ENCODE measurements at regions not wholly inside any gene's neighbourhood (a gene's known extent, or its start where the extent isn't known, plus 50 kb on each side); places are given as distances from the start of the nearest gene placed in this dataset.

DNA sequence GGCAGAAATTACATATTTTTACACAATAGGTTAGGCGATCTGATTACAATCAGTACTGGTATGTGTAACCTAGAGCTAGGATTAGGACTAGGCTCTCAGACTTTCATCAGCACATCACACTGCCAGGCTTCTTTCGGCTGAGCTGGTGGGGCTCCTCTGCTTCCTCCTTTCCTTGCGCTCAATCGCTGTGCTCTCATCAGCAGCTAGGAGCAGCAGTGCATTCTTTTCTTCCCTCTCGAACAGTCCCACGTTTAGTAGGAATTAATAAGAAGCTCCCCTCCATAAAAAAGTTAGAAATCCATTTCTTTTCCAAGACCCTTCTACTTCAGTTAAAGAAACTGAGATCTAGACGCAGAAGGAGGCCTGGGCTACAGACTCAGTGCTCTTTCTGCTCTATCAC is 350.4 kb downstream of the SPRY1 start:
- DNase-seq (ENCODE audit: low read depth), result no peak

- no peak for DNase-seq (ENCODE audit: low read depth)
Observed at GRCh38 chr4:123748806-123749205, 352.2 kb downstream of the SPRY1 start.

- DNase-seq (ENCODE audit: low read depth), result no peak
Observed at GRCh38 chr4:123749383-123749782, 352.8 kb downstream of the SPRY1 start.

- DNase-seq (ENCODE audit: low read depth), result no peak
Observed at GRCh38 chr4:123750044-123750443, 353.4 kb downstream of the SPRY1 start.

DNA sequence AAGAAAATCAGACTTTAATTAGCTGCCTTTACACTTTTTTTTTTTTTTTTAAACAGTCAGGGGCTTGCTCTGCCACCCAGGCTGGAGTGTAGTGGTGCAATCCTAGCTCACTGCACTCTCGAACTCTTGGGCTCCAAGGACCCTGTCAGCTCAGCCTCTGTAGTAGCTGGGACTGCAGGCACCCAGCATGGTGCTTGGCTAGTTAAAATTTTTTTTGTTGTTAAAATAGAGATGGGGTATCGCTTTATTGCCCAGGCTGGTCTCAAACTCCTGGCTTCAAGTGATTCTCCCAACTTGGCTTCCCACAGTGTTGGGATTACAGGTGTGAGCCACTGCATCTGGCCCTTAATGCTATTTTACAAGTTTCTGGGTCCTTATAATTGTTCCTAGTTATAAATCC is 359.1 kb downstream of the SPRY1 start:
- no peak for DNase-seq (ENCODE audit: low read depth)

DNA sequence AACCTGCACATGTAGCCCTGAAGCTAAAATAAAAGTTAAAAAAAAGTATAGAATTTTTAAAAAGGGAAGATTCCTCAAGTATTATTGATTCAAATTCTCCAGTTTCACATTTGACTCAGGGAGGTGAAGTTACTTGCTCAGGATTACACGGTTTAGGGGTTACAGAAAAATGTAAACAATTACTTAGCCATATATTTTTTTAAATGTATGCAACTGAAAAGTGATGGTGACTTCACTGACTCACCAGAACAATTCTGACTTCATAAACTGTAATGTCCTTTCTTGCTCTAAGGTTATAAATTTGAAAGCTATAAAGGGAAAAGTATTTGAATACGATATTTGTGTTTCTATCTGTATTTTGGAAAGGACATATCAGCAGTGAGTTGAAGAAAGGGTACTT is 371.2 kb downstream of the SPRY1 start:
- DNase-seq (ENCODE audit: low read depth), result no peak

DNA sequence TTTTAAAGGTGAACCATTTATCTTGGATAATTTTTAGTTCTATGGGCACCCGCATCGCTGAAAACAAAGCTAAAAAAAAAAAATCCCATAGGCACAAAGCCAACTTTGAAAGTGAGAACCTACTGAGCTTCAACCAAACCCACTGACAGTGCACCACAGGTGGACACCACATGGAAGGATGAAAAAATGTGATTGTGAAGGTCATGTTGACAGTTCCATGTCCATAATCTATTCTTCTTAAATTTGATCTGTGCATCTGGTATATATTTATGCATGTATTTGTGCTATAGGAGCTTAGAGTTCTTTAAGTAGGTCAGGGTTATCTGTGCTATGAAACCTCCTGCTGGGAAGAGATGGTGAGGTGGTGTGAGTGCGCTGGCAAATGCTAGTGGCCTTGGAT is 374.3 kb downstream of the SPRY1 start:
- DNase-seq (ENCODE audit: low read depth), result no peak

GRCh38 chr4:123776267-123776666 is 379.7 kb downstream of the SPRY1 start:
- DNase-seq (ENCODE audit: low read depth), result no peak

DNA sequence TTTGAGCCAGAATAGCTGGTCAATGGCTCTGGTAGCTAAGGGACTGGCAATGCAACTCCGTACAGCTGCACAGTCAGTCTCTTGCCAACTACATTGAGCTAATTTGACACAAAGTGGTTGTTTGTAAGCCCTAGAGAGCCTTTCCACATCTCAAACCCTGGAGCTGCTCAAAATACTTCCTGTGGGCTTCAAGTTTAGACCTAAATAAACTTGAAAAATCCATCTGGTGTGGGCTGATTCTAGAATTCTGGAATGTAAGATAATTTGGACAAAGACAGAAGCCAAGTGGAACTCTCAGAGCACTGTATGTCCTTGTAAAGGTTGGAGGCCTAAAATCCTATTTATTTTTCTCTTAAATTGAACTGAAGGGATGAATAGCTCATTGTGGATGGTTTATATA is 380.8 kb downstream of the SPRY1 start:
- DNase-seq (ENCODE audit: low read depth), result no peak

DNA sequence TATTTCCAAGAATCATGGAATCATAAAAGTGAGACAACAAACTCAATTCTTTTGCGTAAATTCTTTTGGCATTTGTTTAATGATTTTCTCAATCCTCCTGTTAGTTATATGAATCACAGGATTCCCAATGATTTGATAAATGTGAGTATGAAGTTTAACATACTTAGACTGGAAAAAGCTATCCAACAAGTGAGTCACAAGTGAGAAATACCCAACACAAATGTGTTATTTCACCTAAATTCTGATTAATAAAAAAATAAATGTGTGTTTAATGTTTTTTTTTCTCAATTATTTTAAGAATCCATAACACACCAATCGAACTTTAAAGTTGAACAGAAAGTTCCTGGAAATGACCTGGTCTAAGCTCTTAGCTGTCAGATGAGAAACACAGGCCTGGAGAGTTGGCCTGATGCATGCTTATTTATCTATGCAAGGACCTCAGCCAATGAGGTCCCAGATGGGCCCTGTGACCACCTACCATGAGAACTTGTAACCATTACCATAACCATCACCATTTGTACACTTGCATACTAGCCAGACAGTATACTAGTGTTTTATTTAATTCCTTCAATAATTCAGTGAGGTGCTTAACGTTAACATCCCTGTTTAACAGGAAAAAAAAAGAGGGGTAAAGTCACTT is 386.7 kb downstream of the SPRY1 start:
- no peak for DNase-seq (ENCODE audit: low read depth)

- DNase-seq (ENCODE audit: low read depth), result no peak
Observed at GRCh38 chr4:123783921-123784320, 387.3 kb downstream of the SPRY1 start.

DNA sequence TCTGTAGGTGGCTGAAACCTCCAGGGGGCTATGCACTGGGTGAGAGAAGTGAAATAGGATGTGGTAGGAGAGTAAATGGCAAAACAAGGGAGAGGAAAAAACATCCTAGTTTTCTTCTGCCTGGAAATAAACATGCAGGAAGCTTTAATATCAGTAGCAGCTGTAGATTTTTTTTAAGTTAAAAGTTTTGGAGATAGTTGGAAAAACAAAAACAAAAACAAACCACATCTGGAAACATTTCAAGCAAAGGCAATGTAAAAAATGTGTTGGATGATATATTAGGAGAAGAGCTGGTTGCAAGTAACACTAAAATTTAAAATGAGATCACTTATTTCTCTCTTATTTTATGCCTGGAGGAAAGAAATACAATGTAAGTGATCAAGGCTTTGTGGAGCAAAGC is 388.0 kb downstream of the SPRY1 start:
- no peak for DNase-seq (ENCODE audit: low read depth)

DNA sequence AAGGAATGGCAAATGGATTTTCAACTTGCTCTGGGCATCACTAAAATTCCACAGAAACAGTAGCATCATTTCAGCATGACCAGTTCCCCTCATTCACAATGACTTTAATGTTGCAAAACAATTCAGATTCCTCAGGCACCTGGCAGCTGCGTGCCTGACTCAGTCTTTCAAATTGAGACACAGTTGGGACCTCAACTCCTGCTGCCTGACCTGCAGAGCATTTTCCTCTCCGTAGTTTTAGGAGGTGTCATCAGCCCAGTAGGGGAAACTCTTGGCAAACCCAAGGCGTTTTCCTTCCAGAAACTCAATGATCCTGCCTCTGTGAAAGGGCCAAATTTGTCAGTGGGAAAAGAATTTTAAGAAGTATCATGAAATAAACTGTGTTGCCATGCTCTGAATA is 388.9 kb downstream of the SPRY1 start:
- no peak for DNase-seq (ENCODE audit: low read depth)

DNA sequence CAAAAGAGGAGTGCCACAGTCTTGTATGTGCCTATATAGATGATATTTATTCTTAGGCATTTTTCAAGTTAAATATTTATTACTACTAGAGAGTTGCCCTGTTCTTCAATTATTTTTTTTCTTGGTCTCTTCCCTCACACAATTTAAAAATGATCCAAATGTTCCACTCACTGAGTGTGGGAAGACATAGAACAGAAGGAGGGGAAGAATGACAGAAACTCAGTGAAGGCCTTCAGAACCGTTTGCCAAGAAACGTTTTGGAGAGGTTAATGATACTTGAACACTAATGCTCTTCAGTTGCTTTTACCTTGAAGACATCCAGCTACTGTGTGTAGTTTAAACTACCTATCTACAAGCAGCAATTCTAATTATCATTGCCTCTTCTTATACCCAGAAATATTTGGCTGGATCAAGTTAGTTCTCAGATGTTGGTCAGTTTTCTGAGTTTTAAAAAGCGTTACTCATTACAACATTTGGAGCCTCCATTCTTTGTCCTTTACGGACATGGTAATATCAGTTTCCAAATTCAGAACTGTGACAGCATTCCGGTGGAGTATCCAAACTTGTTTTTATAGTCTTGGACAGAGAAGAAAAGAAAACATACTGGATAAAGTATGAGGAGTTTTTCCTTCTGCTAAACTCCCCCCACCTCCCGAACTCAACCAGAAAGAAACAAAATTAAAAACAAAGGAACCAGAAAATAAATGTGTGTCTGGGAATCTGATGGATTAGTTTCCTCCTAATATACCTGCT is 389.7 kb downstream of the SPRY1 start:
- DNase-seq (ENCODE audit: low read depth), result no peak

- DNase-seq (ENCODE audit: low read depth), result no peak
Observed at GRCh38 chr4:123786920-123787319, 390.3 kb downstream of the SPRY1 start.

- no peak for DNase-seq (ENCODE audit: low read depth)
Observed at GRCh38 chr4:123787512-123788080, 391.0 kb downstream of the SPRY1 start.

GRCh38 chr4:123788577-123788976 is 392.0 kb downstream of the SPRY1 start:
- no peak for DNase-seq (ENCODE audit: low read depth)

DNA sequence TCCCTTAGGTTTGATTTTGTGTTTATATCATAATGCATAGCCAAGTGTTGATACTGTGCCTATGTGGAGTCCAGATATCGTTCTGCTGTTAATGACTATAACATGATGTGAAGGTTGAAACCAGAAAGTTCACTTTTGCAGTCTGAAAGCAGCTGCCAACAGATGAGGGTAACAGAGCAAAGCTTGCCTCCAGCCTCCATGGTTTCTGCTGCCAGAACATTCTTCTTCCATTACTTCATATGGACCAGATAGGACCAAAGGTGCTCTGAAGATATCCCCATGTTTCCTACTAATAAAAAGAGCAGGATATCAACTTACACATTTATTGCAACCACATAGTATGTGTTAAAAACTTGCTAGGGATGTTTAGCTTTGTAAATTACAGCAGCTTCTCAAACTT is 394.1 kb downstream of the SPRY1 start:
- DNase-seq (ENCODE audit: low read depth), result no peak

- DNase-seq (ENCODE audit: low read depth), result no peak
Observed at GRCh38 chr4:123802082-123802645, 405.6 kb downstream of the SPRY1 start.

DNA sequence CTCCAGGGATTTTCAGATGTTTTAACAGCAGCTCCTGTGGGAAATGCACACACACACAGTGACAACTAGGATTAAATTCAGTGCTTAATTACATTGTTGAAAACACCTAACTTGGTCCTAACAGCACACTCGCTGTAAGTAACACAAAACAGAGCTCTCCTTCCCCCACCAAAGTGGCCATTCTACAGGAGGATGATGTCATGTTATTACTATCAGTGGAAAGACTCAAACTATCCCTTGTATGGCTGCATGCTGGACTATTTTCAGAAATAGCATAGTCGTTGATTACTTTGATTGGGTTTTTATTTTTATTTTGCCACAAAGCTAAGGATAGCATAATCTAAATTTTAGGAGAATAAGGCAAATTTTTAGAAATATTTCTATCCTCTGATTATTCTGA is 406.3 kb downstream of the SPRY1 start:
- no peak for DNase-seq (ENCODE audit: low read depth)

- DNase-seq (ENCODE audit: low read depth), result no peak
Observed at GRCh38 chr4:123804196-123804721, 407.7 kb downstream of the SPRY1 start.

- no peak for DNase-seq (ENCODE audit: low read depth)
Observed at GRCh38 chr4:123806056-123806455, 409.5 kb downstream of the SPRY1 start.

DNA sequence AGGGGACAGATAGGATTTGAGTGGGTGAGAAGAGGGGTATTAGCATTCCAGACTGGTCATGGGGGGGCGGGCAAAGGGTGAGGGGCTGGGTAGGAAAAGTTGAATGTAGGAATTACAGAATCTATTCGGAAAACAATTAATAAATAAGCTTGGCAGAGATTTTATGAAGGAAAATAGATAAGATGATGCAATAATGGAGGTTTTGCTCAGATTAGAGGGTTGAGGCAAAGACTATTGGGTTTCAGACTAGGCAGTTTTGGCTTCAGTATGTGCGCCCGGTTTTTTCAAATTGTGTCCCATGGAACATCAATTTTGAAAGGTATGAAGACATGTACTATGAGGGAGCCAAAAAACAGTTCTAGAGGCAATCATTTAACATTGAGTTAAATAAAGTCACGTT is 410.6 kb downstream of the SPRY1 start:
- no peak for DNase-seq (ENCODE audit: low read depth)

Measured in stimulated activated CD8-positive, alpha-beta memory T cell treated with anti-CD3 and anti-CD28 coated beads, Interleukin-7, amount 100 ng/mL, for 24 hours (primary cell).